A549 (cell line): ENCODE measurements at regions not wholly inside any gene's neighbourhood (a gene's known extent, or its start where the extent isn't known, plus 50 kb on each side); places are given as distances from the start of the nearest gene placed in this dataset.

Source experiments
- ATAC-seq, 2 experiments: fragments of 200-7000 bp in 1 of 2; fragments of >200 bp in 1 of 2; cut with Nextera tagmentation in 1 of 2; cut with Tn5 transposase in 1 of 2; 3 replicates each; pipeline versions ENCODE4 v1.8.0 to v1.9.1; 2018 to 2020; ENCODE audit warnings: mild to moderate bottlenecking in 1 of 2, moderate library complexity in 1 of 2
- CTCF ChIA-PET: fragments of 300-600 bp; sonication (Branson Sonifier 250); formaldehyde crosslinking; extraction: SDS; loops from one replicate; lab custom pipeline; 2021; ENCODE audit warnings: antibody characterized with exemption, inconsistent platforms; lab: Yijun Ruan, JAX
- POLR2A ChIA-PET: fragments of 350-600 bp; formaldehyde crosslinking; extraction: SDS; loops from one replicate; lab custom pipeline; 2021; ENCODE audit warnings: antibody characterized with exemption, inconsistent platforms; lab: Yijun Ruan, JAX
- DNase-seq, 2 experiments: peaks; one replicate each; pipeline versions ENCODE4 v3.0.0 to v3.0.0-alpha.2; 2011 to 2016; ENCODE audit warnings: low read depth in 1 of 2, low spot score in 1 of 2
- FAIRE-seq: peaks from 2 replicates; lab custom pipeline; 2011; peaks lifted over from hg19 to GRCh38; lab: Jason Lieb, UNC
- H3K27ac ChIP-seq, 2 experiments: fragments of >200 bp; sonication (Bioruptor Twin); formaldehyde crosslinking; 3 replicates each; pipeline ENCODE4 v1.5.1; 2016 to 2017
- H3K4me1 ChIP-seq: fragments of >200 bp; sonication (Bioruptor Twin); formaldehyde crosslinking; 3 replicates; pipeline ENCODE4 v1.6.1; 2016
- H3K4me2 ChIP-seq: fragments of >200 bp; sonication (Bioruptor Twin); formaldehyde crosslinking; 3 replicates; pipeline ENCODE4 v1.6.1; 2016
- H3K4me3 ChIP-seq: fragments of >200 bp; sonication (Bioruptor Twin); formaldehyde crosslinking; 3 replicates; pipeline ENCODE4 v1.5.1; 2016
- H3K9me3 ChIP-seq: fragments of >200 bp; sonication (Bioruptor Twin); formaldehyde crosslinking; 3 replicates; pipeline ENCODE4 v1.6.1; 2016
- BCL3 ChIP-seq: fragments of >200 bp; sonication (Bioruptor Twin); formaldehyde crosslinking; IDR thresholded peaks from 3 replicates; pipeline ENCODE4 v1.6.1; 2016
- CBX8 ChIP-seq: fragments of 200-600 bp; sonication (generic); IDR thresholded peaks from 2 replicates; pipeline ENCODE4 v1.6.1; 2016
- CHD2 ChIP-seq: fragments of 150-350 bp; IDR thresholded peaks from 2 replicates; pipeline ENCODE4 v1.6.1; 2014; ENCODE audit warnings: low read length; ENCODE audit not compliant: partially characterized antibody
- CHD4 ChIP-seq: fragments of 200-600 bp; sonication (generic); IDR thresholded peaks from 2 replicates; pipeline ENCODE4 v1.6.1; 2016; ENCODE audit warnings: antibody characterized with exemption, mild to moderate bottlenecking, borderline replicate concordance
- EP300 ChIP-seq, 2 experiments: fragments of >200 bp; sonication (Bioruptor Twin); formaldehyde crosslinking; IDR thresholded peaks; 2 replicates in 1 of 2; 3 replicates in 1 of 2; pipeline ENCODE4 v1.6.1; 2016 to 2017
- FOSB ChIP-seq: fragments of 250-450 bp; sonication (Bioruptor Pico); IDR thresholded peaks from 2 replicates; pipeline ENCODE4 v1.5.0; 2020; ENCODE audit warnings: mild to moderate bottlenecking, moderate library complexity
- FOSL2 ChIP-seq, 2 experiments: fragments of 450-650 bp in 1 of 2; fragments of >200 bp in 1 of 2; sonication (Bioruptor Twin) in 1 of 2; formaldehyde crosslinking; IDR thresholded peaks; 2 replicates each; pipeline versions ENCODE4 v1.5.0 to v1.6.1; 2016 to 2020; ENCODE audit warnings: mild to moderate bottlenecking in 1 of 2, moderate library complexity in 1 of 2
- GATA3 ChIP-seq: IDR thresholded peaks from 2 replicates; pipeline ENCODE4 v1.6.1; 2012; ENCODE audit warnings: borderline replicate concordance
- HDAC2 ChIP-seq: fragments of 200-600 bp; sonication (generic); IDR thresholded peaks from 2 replicates; pipeline ENCODE4 v1.6.1; 2016
- HOXA7 ChIP-seq: fragments of 250-450 bp; sonication (Bioruptor Pico); IDR thresholded peaks from 2 replicates; pipeline ENCODE4 v1.5.0; 2020; ENCODE audit warnings: mild to moderate bottlenecking, moderate library complexity
- HOXB5 ChIP-seq: fragments of 250-450 bp; sonication (Bioruptor Pico); IDR thresholded peaks from 2 replicates; pipeline ENCODE4 v1.5.0; 2020; ENCODE audit warnings: mild to moderate bottlenecking, moderate library complexity
- KDM1A ChIP-seq: fragments of 200-600 bp; sonication (generic); IDR thresholded peaks from 2 replicates; pipeline ENCODE4 v1.6.1; 2016; ENCODE audit warnings: low read depth, mild to moderate bottlenecking
- KDM5A ChIP-seq: fragments of 200-600 bp; sonication (generic); IDR thresholded peaks from 2 replicates; pipeline ENCODE4 v1.6.1; 2016; ENCODE audit warnings: antibody characterized with exemption, mild to moderate bottlenecking
- MAFK ChIP-seq: fragments of 450-650 bp; IDR thresholded peaks from 2 replicates; pipeline ENCODE4 v1.6.1; 2014; ENCODE audit not compliant: partially characterized antibody
- MAX ChIP-seq: IDR thresholded peaks from 2 replicates; pipeline ENCODE4 v1.6.1; 2012
- PHF8 ChIP-seq: fragments of 200-600 bp; sonication (generic); IDR thresholded peaks from 2 replicates; pipeline ENCODE4 v1.6.1; 2016; ENCODE audit warnings: low read depth, mild to moderate bottlenecking, antibody characterized with exemption, moderate library complexity, borderline replicate concordance
- RAD21 ChIP-seq, 2 experiments: fragments of >200 bp in 1 of 2; sonication (Bioruptor Twin) in 1 of 2; formaldehyde crosslinking in 1 of 2; IDR thresholded peaks in 1 of 2; conservative IDR thresholded peaks in 1 of 2; 2 replicates in 1 of 2; 3 replicates in 1 of 2; pipeline ENCODE4 v1.6.1; 2012 to 2018; ENCODE audit warnings: inconsistent platforms in 1 of 2
- RARB ChIP-seq: fragments of 250-450 bp; sonication (Bioruptor Pico); IDR thresholded peaks from 2 replicates; pipeline ENCODE4 v1.8.0; 2021; ENCODE audit warnings: mild to moderate bottlenecking, moderate library complexity
- TFCP2L1 ChIP-seq: fragments of 250-450 bp; sonication (Bioruptor Pico); IDR thresholded peaks from 2 replicates; pipeline ENCODE4 v1.5.0; 2021; ENCODE audit warnings: mild to moderate bottlenecking
- ZFP36 ChIP-seq: fragments of 450-650 bp; IDR thresholded peaks from 2 replicates; pipeline ENCODE4 v1.6.1; 2014; ENCODE audit warnings: borderline replicate concordance; ENCODE audit not compliant: partially characterized antibody
- ZNF302 ChIP-seq: fragments of 250-450 bp; sonication (Bioruptor Pico); IDR thresholded peaks from 2 replicates; pipeline ENCODE4 v1.9.0; 2021; ENCODE audit warnings: inconsistent platforms, mild to moderate bottlenecking, moderate library complexity
- ZSCAN20 ChIP-seq: fragments of 250-450 bp; sonication (Bioruptor Pico); IDR thresholded peaks from 2 replicates; pipeline ENCODE4 v1.8.0; 2022; ENCODE audit warnings: mild to moderate bottlenecking, moderate library complexity
- WGBS: methylation state at CpG from one replicate; pipeline ENCODE4 v1.1.6; 2017; ENCODE audit errors: missing lambda C conversion rate; 5-methylcytosine and 5-hydroxymethylcytosine counted together
- TF ChIP-seq, protein P1 (sequence below): fragments of 450-650 bp; IDR thresholded peaks from 2 replicates; pipeline ENCODE4 v1.6.1; 2014; ENCODE audit warnings: antibody characterized with exemption
- TF ChIP-seq, protein P2 (sequence below): IDR thresholded peaks from 2 replicates; pipeline ENCODE4 v1.6.1; 2012

DNA sequence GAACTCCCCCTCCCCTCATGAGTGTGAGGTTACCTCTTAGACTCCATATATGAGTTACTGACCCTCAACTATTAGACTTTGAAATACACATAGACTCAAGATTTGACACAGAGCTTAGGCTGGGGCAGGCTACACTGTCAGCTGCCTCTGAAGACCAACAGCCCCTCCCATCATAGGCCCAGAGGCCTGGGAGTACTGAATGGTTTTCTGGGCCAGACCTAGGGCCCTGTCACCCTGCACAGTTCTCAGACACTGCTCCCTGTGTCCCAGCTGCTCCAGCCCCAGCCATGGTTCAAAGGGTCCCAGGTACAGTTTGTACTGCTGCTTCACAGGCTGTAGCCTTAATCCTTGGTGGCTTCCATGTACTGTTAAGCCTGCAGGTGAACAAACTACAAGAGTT is 132.1 kb upstream of the MOCS1 start (continued):
- TF ChIP-seq, protein P1, sequence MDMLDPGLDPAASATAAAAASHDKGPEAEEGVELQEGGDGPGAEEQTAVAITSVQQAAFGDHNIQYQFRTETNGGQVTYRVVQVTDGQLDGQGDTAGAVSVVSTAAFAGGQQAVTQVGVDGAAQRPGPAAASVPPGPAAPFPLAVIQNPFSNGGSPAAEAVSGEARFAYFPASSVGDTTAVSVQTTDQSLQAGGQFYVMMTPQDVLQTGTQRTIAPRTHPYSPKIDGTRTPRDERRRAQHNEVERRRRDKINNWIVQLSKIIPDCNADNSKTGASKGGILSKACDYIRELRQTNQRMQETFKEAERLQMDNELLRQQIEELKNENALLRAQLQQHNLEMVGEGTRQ: no peak
- no peak for TF ChIP-seq GATA3
- TF ChIP-seq HDAC2: no peak
- no peak for TF ChIP-seq CHD4
- TF ChIP-seq, all 56 proteins: peak for 0

- CTCF ChIA-PET: interaction anchor here (0.8 kb wide), 1 partner anchor 50 kb away, joined by 3 read pairs; no protein-coding TSS in a partner anchor
- Histone ChIP-seq H3K27ac (no peak overlapping the region), H3K4me1 (no peaks in the 10 kb centered on the region), H3K4me3 (no peak overlapping the region), H3K9me3 (no peaks in the 10 kb centered on the region), H3K4me2 (no peak overlapping the region)
- TF ChIP-seq HDAC2: no peak
- TF ChIP-seq CHD2: no peak
- no peak for TF ChIP-seq FOSL2 (IDR thresholded peaks at IDR 0.05)
- TF ChIP-seq FOSL2 (CRISPR knock-in tag; IDR thresholded peaks at IDR 0.05): no peak
- no peak for TF ChIP-seq RAD21 (conservative IDR thresholded peaks at IDR 0.05 in 1 of 2, IDR thresholded peaks at IDR 0.05 in 1 of 2)
- no peak for TF ChIP-seq KDM1A
- no peak for TF ChIP-seq HOXA7 (CRISPR knock-in tag)
- 0% methylated on average over 1 of the region's 1 CpG for WGBS
- POLR2A ChIA-PET: no interaction called here
- DNase-seq (no peak), ATAC-seq (no peak), FAIRE-seq (no peak)
These were observed 122.6 kb upstream of the MOCS1 start for GRCh38 chr6:40056865-40057264.

DNA sequence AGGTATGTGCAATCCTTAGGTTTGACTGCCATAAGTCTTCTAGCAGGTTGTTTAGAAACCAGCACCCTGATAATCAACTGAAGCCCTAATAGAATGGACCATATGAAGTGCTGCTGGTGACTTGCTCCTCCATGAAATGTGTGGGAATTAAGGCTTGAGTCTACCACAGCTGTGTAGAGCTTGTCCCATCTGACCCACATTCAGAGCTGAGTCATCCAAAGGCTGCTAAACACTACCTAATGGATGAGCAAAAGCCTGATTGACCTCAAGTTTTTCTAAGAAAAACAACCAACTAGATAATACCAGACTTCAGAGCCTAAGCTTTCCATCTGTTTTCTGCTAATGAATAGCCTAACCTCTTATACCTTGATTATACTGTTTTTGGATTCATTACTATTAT is 120.3 kb upstream of the MOCS1 start:
- no peak for DNase-seq
- H3K4me2 ChIP-seq: no peak overlapping the region
- H3K27ac ChIP-seq: no peak overlapping the region
- H3K9me3 ChIP-seq: no peaks in the 10 kb centered on the region
- H3K4me1 ChIP-seq: no peaks in the 10 kb centered on the region
- no peak for TF ChIP-seq TFCP2L1 (CRISPR knock-in tag)
- TF ChIP-seq ZNF302 (CRISPR knock-in tag): no peak
- no peak for TF ChIP-seq GATA3
- no peak for TF ChIP-seq MAFK
- no peak for TF ChIP-seq HDAC2
- TF ChIP-seq HOXA7 (CRISPR knock-in tag): no peak
- TF ChIP-seq, protein P2, sequence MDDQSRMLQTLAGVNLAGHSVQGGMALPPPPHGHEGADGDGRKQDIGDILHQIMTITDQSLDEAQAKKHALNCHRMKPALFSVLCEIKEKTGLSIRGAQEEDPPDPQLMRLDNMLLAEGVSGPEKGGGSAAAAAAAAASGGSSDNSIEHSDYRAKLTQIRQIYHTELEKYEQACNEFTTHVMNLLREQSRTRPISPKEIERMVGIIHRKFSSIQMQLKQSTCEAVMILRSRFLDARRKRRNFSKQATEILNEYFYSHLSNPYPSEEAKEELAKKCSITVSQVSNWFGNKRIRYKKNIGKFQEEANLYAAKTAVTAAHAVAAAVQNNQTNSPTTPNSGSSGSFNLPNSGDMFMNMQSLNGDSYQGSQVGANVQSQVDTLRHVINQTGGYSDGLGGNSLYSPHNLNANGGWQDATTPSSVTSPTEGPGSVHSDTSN: no peak
- no peak for TF ChIP-seq ZFP36
- no peak for TF ChIP-seq EP300 (IDR thresholded peaks at IDR 0.05)
- TF ChIP-seq CHD2: no peak
- TF ChIP-seq PHF8: no peak
- TF ChIP-seq CBX8: no peak
- H3K4me3 ChIP-seq: no peak overlapping the region
- no peak for FAIRE-seq
- POLR2A ChIA-PET: no interaction called here
- ATAC-seq: no peak
- CTCF ChIA-PET: no interaction called here

DNA sequence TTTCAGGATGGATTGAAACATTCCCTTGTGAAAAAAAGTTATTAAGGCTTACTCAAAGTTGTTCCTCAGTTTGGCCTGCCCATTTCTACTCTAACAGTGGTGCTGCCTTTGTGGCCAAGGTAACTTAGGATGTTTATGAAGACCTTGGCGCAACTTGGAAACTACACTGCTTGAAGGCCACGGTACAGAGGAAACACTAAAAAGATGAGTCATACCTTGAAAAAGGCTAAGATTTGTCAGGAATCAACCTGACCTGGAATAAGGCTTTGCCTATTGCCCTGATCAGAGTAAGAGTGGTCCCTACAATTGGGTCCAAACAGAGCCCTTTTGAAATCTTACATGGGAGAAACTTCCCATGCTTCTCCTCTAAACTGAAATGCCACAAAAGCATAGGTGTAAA is 119.9 kb upstream of the MOCS1 start:
- TF ChIP-seq HOXB5 (CRISPR knock-in tag) (no peak), HOXA7 (CRISPR knock-in tag) (no peak), CBX8 (no peak), KDM5A (no peak), FOSB (CRISPR knock-in tag) (no peak), MAX (no peak), RARB (CRISPR knock-in tag) (no peak), BCL3 (no peak), ZSCAN20 (no peak)
- TF ChIP-seq, protein P2: no peak
- WGBS: 44% methylated on average over 2 of the region's 2 CpGs
- ATAC-seq (no peak), FAIRE-seq (no peak), DNase-seq (no peak)
- Histone ChIP-seq H3K4me2 (no peak overlapping the region), H3K27ac (no peak overlapping the region), H3K9me3 (no peaks in the 10 kb centered on the region), H3K4me1 (no peaks in the 10 kb centered on the region), H3K4me3 (no peak overlapping the region)
- POLR2A ChIA-PET: no interaction called here
- CTCF ChIA-PET: no interaction called here
